SK-N-SH treated with all-trans-retinoic acid at 6 μM for 48 hours (cell line): ENCODE measurements at regions not wholly inside any gene's neighbourhood (a gene's known extent, or its start where the extent isn't known, plus 50 kb on each side); places are given as distances from the start of the nearest gene placed in this dataset.
A peak's percentile ranks its signal among the peaks of the same experiment; 100 is the strongest.

Source experiments
- ATAC-seq: fragments of 200-7000 bp; cut with Tn5 transposase; 3 replicates; pipeline ENCODE4 v1.9.1; 2020; ENCODE audit warnings: mild to moderate bottlenecking, moderate library complexity
- ARNTL ChIP-seq: fragments of 450-650 bp; formaldehyde crosslinking; IDR thresholded peaks from 2 replicates; pipeline ENCODE4 v1.5.0; 2020; ENCODE audit warnings: low read depth, mild to moderate bottlenecking, moderate library complexity, borderline replicate concordance
- BACH2 ChIP-seq: fragments of 250-450 bp; sonication (Bioruptor Pico); IDR thresholded peaks from 2 replicates; pipeline ENCODE4 v1.9.0; 2021; ENCODE audit warnings: mild to moderate bottlenecking, borderline replicate concordance
- CREB5 ChIP-seq: fragments of 250-450 bp; sonication (Bioruptor Pico); IDR thresholded peaks from 2 replicates; pipeline ENCODE4 v1.5.1; 2020; ENCODE audit warnings: low read depth, mild to moderate bottlenecking, moderate library complexity
- CSDC2 ChIP-seq: fragments of 250-450 bp; sonication (Bioruptor Pico); IDR thresholded peaks from 2 replicates; pipeline ENCODE4 v1.5.0; 2020; ENCODE audit warnings: mild to moderate bottlenecking, moderate library complexity
- CSRNP3 ChIP-seq: fragments of 250-450 bp; sonication (Bioruptor Pico); IDR thresholded peaks from 2 replicates; pipeline ENCODE4 v1.5.1; 2021; ENCODE audit warnings: mild to moderate bottlenecking, moderate library complexity
- ESRRG ChIP-seq: fragments of 250-450 bp; sonication (Bioruptor Pico); IDR thresholded peaks from 2 replicates; pipeline ENCODE4 v1.6.1; 2021; ENCODE audit warnings: mild to moderate bottlenecking
- OSR1 ChIP-seq: fragments of 250-450 bp; sonication (Bioruptor Pico); IDR thresholded peaks from 2 replicates; pipeline ENCODE4 v1.8.0; 2022; ENCODE audit warnings: moderate library complexity, mild to moderate bottlenecking, inconsistent platforms
- PATZ1 ChIP-seq: fragments of 250-450 bp; sonication (Bioruptor Pico); IDR thresholded peaks from 2 replicates; pipeline ENCODE4 v1.8.0; 2020; ENCODE audit warnings: mild to moderate bottlenecking, moderate library complexity, borderline replicate concordance
- POU6F1 ChIP-seq: fragments of 250-450 bp; sonication (Bioruptor Pico); IDR thresholded peaks from 2 replicates; pipeline ENCODE4 v1.8.0; 2021; ENCODE audit warnings: low read depth, mild to moderate bottlenecking, moderate library complexity, borderline replicate concordance
- PPARA ChIP-seq: fragments of 250-450 bp; sonication (Bioruptor Pico); IDR thresholded peaks from 2 replicates; pipeline ENCODE4 v1.5.0; 2020; ENCODE audit warnings: mild to moderate bottlenecking, borderline replicate concordance
- RARB ChIP-seq: fragments of 250-450 bp; sonication (Bioruptor Pico); IDR thresholded peaks from 2 replicates; pipeline ENCODE4 v1.8.0; 2021; ENCODE audit warnings: mild to moderate bottlenecking, moderate library complexity
- TOX ChIP-seq: fragments of 250-450 bp; sonication (Bioruptor Pico); IDR thresholded peaks from 2 replicates; pipeline ENCODE4 v1.8.0; 2021; ENCODE audit warnings: mild to moderate bottlenecking, moderate library complexity, borderline replicate concordance
- TSHZ2 ChIP-seq: fragments of 250-450 bp; sonication (Bioruptor Pico); IDR thresholded peaks from 2 replicates; pipeline ENCODE4 v1.5.0; 2020; ENCODE audit warnings: mild to moderate bottlenecking, moderate library complexity
- ZC3H10 ChIP-seq: fragments of 250-450 bp; sonication (Bioruptor Pico); IDR thresholded peaks from 2 replicates; pipeline ENCODE4 v1.5.1; 2021; ENCODE audit warnings: mild to moderate bottlenecking, moderate library complexity
- ZFP3 ChIP-seq: fragments of 250-450 bp; sonication (Bioruptor Pico); IDR thresholded peaks from 2 replicates; pipeline ENCODE4 v1.5.0; 2020; ENCODE audit warnings: mild to moderate bottlenecking, moderate library complexity
- ZFP30 ChIP-seq: fragments of 450-650 bp; formaldehyde crosslinking; IDR thresholded peaks from 2 replicates; pipeline ENCODE4 v1.5.0; 2022; ENCODE audit warnings: mild to moderate bottlenecking, moderate library complexity
- ZNF565 ChIP-seq: fragments of 450-650 bp; formaldehyde crosslinking; conservative IDR thresholded peaks from 2 replicates; pipeline ENCODE4 v1.5.0; 2020; ENCODE audit warnings: low read depth, mild to moderate bottlenecking, moderate library complexity
- ZNF70 ChIP-seq: fragments of 450-650 bp; formaldehyde crosslinking; IDR thresholded peaks from 2 replicates; pipeline ENCODE4 v1.5.0; 2020; ENCODE audit warnings: mild to moderate bottlenecking, moderate library complexity
- ZNF8 ChIP-seq: fragments of 450-650 bp; formaldehyde crosslinking; IDR thresholded peaks from 2 replicates; pipeline ENCODE4 v1.5.0; 2020; ENCODE audit warnings: mild to moderate bottlenecking, moderate library complexity

GRCh38 chr12:93180566-93180965 lies 197.2 kb upstream of the NUDT4 start:
- no peak for TF ChIP-seq ZNF8 (CRISPR knock-in tag)
- TF ChIP-seq CSDC2 (CRISPR knock-in tag), result no peak
- TF ChIP-seq ARNTL (CRISPR knock-in tag), result no peak
- TF ChIP-seq BACH2 (CRISPR knock-in tag), result no peak
- no peak for TF ChIP-seq ESRRG
- TF ChIP-seq CREB5 (CRISPR knock-in tag), result no peak
- no peak for TF ChIP-seq POU6F1 (CRISPR knock-in tag)
- no peak for TF ChIP-seq ZFP3 (CRISPR knock-in tag)
- no peak for TF ChIP-seq ZNF70 (CRISPR knock-in tag)
- ATAC-seq, result no peak

GRCh38 chr12:93181409-93181965 lies 196.2 kb upstream of the NUDT4 start:
- TF ChIP-seq ESRRG (no peak), OSR1 (CRISPR knock-in tag) (no peak), ARNTL (CRISPR knock-in tag) (no peak), ZNF8 (CRISPR knock-in tag) (no peak), CREB5 (CRISPR knock-in tag) (no peak), TOX (CRISPR knock-in tag) (no peak), CSRNP3 (CRISPR knock-in tag) (no peak), ZC3H10 (CRISPR knock-in tag) (no peak), ZNF565 (no peak), PATZ1 (CRISPR knock-in tag) (no peak), PPARA (CRISPR knock-in tag) (no peak), ZFP30 (CRISPR knock-in tag) (no peak), CSDC2 (CRISPR knock-in tag) (no peak), BACH2 (CRISPR knock-in tag) (no peak), POU6F1 (CRISPR knock-in tag) (no peak)
- no peak for ATAC-seq

- TF ChIP-seq TOX (CRISPR knock-in tag), result peak; percentile 43; the same call in 1 of the 2 replicates
- no peak for TF ChIP-seq TSHZ2
- TF ChIP-seq RARB, result peak; percentile 83; the same call in 1 of the 2 replicates
- ATAC-seq, result peak; percentile 88
Observed at GRCh38 chr12:93183940-93184671, 193.6 kb upstream of the NUDT4 start.
